HFFc6 (cell line): ENCODE measurements at regions not wholly inside any gene's neighbourhood (a gene's known extent, or its start where the extent isn't known, plus 50 kb on each side); places are given as distances from the start of the nearest gene placed in this dataset.
"Not testable (repeated sequence)": the region's sequence is repeated elsewhere in the genome, so short reads cannot be mapped to it uniquely, and the experiment has no call there.

ENCODE experiments used
- DNase-seq: peaks from one replicate; pipeline ENCODE4 v3.0.0-alpha.2; 2018
- H3K27ac Mint-ChIP-seq: 2 replicates; pipeline ENCODE4 v1.8.0; 2020; ENCODE audit warnings: mild to moderate bottlenecking, mixed read lengths
- H3K27me3 Mint-ChIP-seq: 2 replicates; pipeline ENCODE4 v1.8.0; 2021; ENCODE audit warnings: mild to moderate bottlenecking, moderate library complexity, mixed read lengths; ENCODE audit not compliant: insufficient read depth
- H3K36me3 Mint-ChIP-seq: 2 replicates; pipeline ENCODE4 v1.8.0; 2021; ENCODE audit warnings: low read depth, mixed read lengths
- H3K4me1 Mint-ChIP-seq: 2 replicates; pipeline ENCODE4 v1.8.0; 2020; ENCODE audit warnings: low read depth, mixed read lengths
- H3K4me3 Mint-ChIP-seq: 2 replicates; pipeline ENCODE4 v1.8.0; 2020; ENCODE audit warnings: mild to moderate bottlenecking, moderate library complexity, mixed read lengths
- H3K9me3 Mint-ChIP-seq: 2 replicates; pipeline ENCODE4 v1.8.0; 2020; ENCODE audit warnings: mild to moderate bottlenecking, mixed read lengths
- CTCF ChIP-seq: fragments of 200-600 bp; sonication (generic); IDR thresholded peaks from 2 replicates; pipeline ENCODE4 v1.5.0; 2021; ENCODE audit warnings: antibody characterized with exemption, mild to moderate bottlenecking

DNA sequence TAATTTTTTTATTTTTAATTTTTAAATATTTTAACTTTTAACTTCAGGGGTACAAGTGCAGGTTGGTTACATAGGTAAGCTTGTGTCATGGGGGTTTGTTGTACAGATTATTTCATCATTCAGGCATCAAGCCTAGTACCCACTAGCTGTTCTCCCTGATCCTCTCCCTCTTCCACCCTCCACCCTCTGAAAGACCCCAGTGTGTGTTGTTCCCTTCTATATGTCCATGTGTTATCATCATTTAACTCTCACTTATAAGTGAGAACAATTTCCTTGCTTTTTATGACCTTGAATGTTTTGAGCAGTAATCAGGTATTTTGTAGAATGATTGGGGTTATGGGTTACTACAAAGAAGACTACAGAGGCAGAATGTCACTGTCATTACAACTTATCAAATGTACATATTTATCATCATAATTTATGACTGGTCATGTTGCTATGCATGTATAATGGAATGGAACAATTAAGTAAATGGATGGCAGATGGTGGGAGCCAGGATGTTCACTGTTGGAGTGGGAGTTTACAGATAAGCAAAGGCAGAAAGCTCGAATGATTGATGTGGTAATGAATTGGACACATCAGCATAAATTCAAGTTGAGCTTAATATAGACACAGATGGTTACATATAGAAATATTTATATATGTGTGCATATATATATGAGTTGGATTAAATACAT lies 563.8 kb upstream of the ROBO1 start:
- TF ChIP-seq CTCF = no peak
- DNase-seq = no peak
- H3K9me3 Mint-ChIP-seq = peaks cover 26% of the 10 kb centered on the region

GRCh38 chr3:80314541-80314940 lies 546.7 kb upstream of the ROBO1 start:
- not testable (repeated sequence) for H3K27me3 Mint-ChIP-seq, H3K4me3 Mint-ChIP-seq, DNase-seq, H3K4me1 Mint-ChIP-seq, H3K27ac Mint-ChIP-seq, H3K36me3 Mint-ChIP-seq
- peaks cover 57% of the 10 kb centered on the region for H3K9me3 Mint-ChIP-seq

More for the DNA sequence above, 563.8 kb upstream of the ROBO1 start:
- no peak overlapping the region for H3K4me3 Mint-ChIP-seq
- H3K27ac Mint-ChIP-seq = no peak overlapping the region
- no peaks in the 10 kb centered on the region for H3K4me1 Mint-ChIP-seq
- H3K36me3 Mint-ChIP-seq = no peaks in the 10 kb centered on the region; the same call in 1 of the 2 replicates
- no peaks in the 10 kb centered on the region; the same call in 1 of the 2 replicates for H3K27me3 Mint-ChIP-seq

DNA sequence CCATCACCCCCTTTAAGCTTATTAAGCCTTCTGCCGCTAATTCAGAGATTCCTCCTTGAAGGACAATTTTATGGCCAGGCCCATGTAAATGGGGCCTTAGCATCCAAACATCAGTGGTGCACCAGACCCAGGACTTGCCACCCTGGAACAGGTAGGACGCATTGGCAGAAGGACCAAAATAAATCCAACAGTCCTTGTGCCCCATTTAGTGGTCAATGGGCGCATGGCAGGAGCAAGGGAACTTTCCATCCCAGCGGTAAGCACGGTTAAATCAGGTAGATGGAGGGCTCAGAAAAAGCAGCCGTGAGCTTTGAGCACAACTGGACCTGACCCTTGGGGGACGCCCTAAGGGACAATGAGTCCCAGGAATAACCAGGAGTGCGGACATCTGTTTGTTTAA lies 540.8 kb upstream of the ROBO1 start:
- no peaks in the 10 kb centered on the region for H3K36me3 Mint-ChIP-seq
- H3K4me3 Mint-ChIP-seq = no peak overlapping the region
- no peaks in the 10 kb centered on the region for H3K4me1 Mint-ChIP-seq
- H3K9me3 Mint-ChIP-seq = peaks cover 58% of the 10 kb centered on the region
- no peak for TF ChIP-seq CTCF
- H3K27me3 Mint-ChIP-seq = no peaks in the 10 kb centered on the region
- DNase-seq = no peak
- no peak overlapping the region for H3K27ac Mint-ChIP-seq

GRCh38 chr3:80307844-80308243 lies 540.0 kb upstream of the ROBO1 start:
- Mint-ChIP-seq H3K36me3 (no peaks in the 10 kb centered on the region), H3K9me3 (peaks cover 50% of the 10 kb centered on the region)

GRCh38 chr3:80297720-80298119 lies 529.9 kb upstream of the ROBO1 start:
- no peaks in the 10 kb centered on the region for H3K36me3 Mint-ChIP-seq
- DNase-seq = no peak
- H3K4me1 Mint-ChIP-seq = no peaks in the 10 kb centered on the region
- no peaks in the 10 kb centered on the region for H3K27me3 Mint-ChIP-seq
- TF ChIP-seq CTCF = no peak
- no peak overlapping the region for H3K27ac Mint-ChIP-seq
- H3K4me3 Mint-ChIP-seq = no peak overlapping the region
- peaks cover 35% of the 10 kb centered on the region for H3K9me3 Mint-ChIP-seq

More at GRCh38 chr3:80307844-80308243, 540.0 kb upstream of the ROBO1 start:
- no peak for DNase-seq
- Mint-ChIP-seq H3K27me3 (no peaks in the 10 kb centered on the region), H3K4me1 (no peaks in the 10 kb centered on the region), H3K27ac (no peak overlapping the region), H3K4me3 (no peak overlapping the region)
- no peak for TF ChIP-seq CTCF

GRCh38 chr3:80285388-80285787 lies 517.6 kb upstream of the ROBO1 start:
- no peaks in the 10 kb centered on the region for H3K4me1 Mint-ChIP-seq
- no peak for DNase-seq
- peaks cover 34% of the 10 kb centered on the region for H3K9me3 Mint-ChIP-seq
- TF ChIP-seq CTCF = no peak
- no peak overlapping the region for H3K4me3 Mint-ChIP-seq
- H3K36me3 Mint-ChIP-seq = peaks cover 4% of the 10 kb centered on the region; the same call in 1 of the 2 replicates
- no peak overlapping the region for H3K27ac Mint-ChIP-seq
- H3K27me3 Mint-ChIP-seq = no peaks in the 10 kb centered on the region
